Hepatocyte (in vitro differentiated cells): ENCODE measurements at regions not wholly inside any gene's neighbourhood (a gene's known extent, or its start where the extent isn't known, plus 50 kb on each side); places are given as distances from the start of the nearest gene placed in this dataset.

ENCODE experiments used
- DNase-seq: peaks from one replicate; pipeline ENCODE4 v3.0.0-alpha.2; 2016; ENCODE audit warnings: low spot score
- H2AFZ ChIP-seq: fragments of 200-600 bp; sonication (generic); 2 replicates; pipeline ENCODE4 v1.6.0; 2016; ENCODE audit warnings: antibody characterized with exemption, mild to moderate bottlenecking
- H3K27ac ChIP-seq: fragments of 200-600 bp; sonication (generic); 2 replicates; pipeline ENCODE4 v1.5.1; 2016; ENCODE audit warnings: mild to moderate bottlenecking
- H3K27me3 ChIP-seq: fragments of 200-600 bp; sonication (generic); 2 replicates; pipeline ENCODE4 v1.6.1; 2016
- H3K36me3 ChIP-seq: fragments of 200-600 bp; sonication (generic); replicated peaks from 2 replicates; pipeline ENCODE4 v1.5.1; 2016; ENCODE audit warnings: low read depth; ENCODE audit not compliant: insufficient read depth
- H3K4me1 ChIP-seq: fragments of 200-600 bp; sonication (generic); 2 replicates; pipeline ENCODE4 v1.5.1; 2016; ENCODE audit warnings: mild to moderate bottlenecking, moderate library complexity; ENCODE audit not compliant: insufficient read depth
- H3K4me2 ChIP-seq: fragments of 200-600 bp; sonication (generic); 2 replicates; pipeline ENCODE4 v1.6.0; 2016
- H3K4me3 ChIP-seq: fragments of 200-600 bp; sonication (generic); 2 replicates; pipeline ENCODE4 v1.5.1; 2016; ENCODE audit warnings: mild to moderate bottlenecking
- H3K79me2 ChIP-seq: fragments of 200-600 bp; sonication (generic); 2 replicates; pipeline ENCODE4 v1.6.0; 2017; ENCODE audit warnings: mild to moderate bottlenecking
- H3K9me2 ChIP-seq: fragments of 200-600 bp; sonication (generic); replicated peaks from 2 replicates; pipeline ENCODE4 v1.6.0; 2017; ENCODE audit warnings: mild to moderate bottlenecking; ENCODE audit not compliant: insufficient read depth
- H3K9me3 ChIP-seq: fragments of 200-600 bp; sonication (generic); 2 replicates; pipeline ENCODE4 v1.5.1; 2016; ENCODE audit warnings: low read depth, mild to moderate bottlenecking
- H4K20me1 ChIP-seq: fragments of 200-600 bp; sonication (generic); 2 replicates; pipeline ENCODE4 v1.6.0; 2016; ENCODE audit warnings: mild to moderate bottlenecking; ENCODE audit not compliant: insufficient read depth, poor library complexity, severe bottlenecking
- EZH2 ChIP-seq: fragments of 200-600 bp; sonication (generic); IDR thresholded peaks from 2 replicates; pipeline ENCODE4 v1.6.1; 2016; ENCODE audit warnings: antibody characterized with exemption, mild to moderate bottlenecking, borderline replicate concordance
- EZH2phosphoT487 ChIP-seq: fragments of 200-600 bp; sonication (generic); IDR thresholded peaks from one replicate; pipeline ENCODE4 v1.6.1; 2018; ENCODE audit warnings: antibody characterized with exemption, mild to moderate bottlenecking, low read depth, moderate library complexity; ENCODE audit not compliant: unreplicated experiment, severe bottlenecking
- WGBS: methylation state at CpG from one replicate; pipeline ENCODE4 v1.1.6; 2016; ENCODE audit warnings: low lambda C conversion rate; ENCODE audit errors: missing lambda C conversion rate; 5-methylcytosine and 5-hydroxymethylcytosine counted together
- TF ChIP-seq, protein P1 (sequence below): fragments of 200-600 bp; sonication (generic); IDR thresholded peaks from 2 replicates; pipeline ENCODE4 v1.5.1; 2016; ENCODE audit warnings: antibody characterized with exemption, mild to moderate bottlenecking; ENCODE audit not compliant: poor library complexity

DNA sequence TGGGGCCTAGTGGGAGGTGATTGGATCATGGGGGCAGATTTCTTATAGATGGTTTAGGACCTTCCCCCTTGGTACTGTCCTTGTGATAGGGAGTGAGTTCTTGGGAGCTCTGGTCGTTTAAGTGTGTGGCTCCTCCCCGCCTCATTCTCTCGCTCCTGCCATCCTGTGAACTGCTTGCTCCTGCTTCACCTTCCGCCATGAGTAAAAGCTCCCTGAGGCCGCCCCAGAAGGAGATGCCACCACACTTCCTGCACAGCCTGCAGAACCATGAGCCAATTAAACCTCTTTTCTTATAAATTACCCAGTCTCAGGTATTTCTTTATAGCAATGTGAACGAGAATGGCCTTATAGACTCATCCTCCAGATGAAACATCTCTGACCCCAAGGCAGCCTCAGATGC lies 101.5 kb downstream of the KCNF1 start:
- H3K79me2 ChIP-seq = no peaks in the 10 kb centered on the region
- H3K4me3 ChIP-seq = no peak overlapping the region
- H3K27me3 ChIP-seq = peaks cover 5% of the 10 kb centered on the region
- no peaks in the 10 kb centered on the region for H3K9me3 ChIP-seq
- no peaks in the 10 kb centered on the region for H3K9me2 ChIP-seq
- no peak overlapping the region for H2AFZ ChIP-seq
- no peaks in the 10 kb centered on the region for H3K4me1 ChIP-seq
- TF ChIP-seq EZH2 = no peak
- TF ChIP-seq, protein P1, sequence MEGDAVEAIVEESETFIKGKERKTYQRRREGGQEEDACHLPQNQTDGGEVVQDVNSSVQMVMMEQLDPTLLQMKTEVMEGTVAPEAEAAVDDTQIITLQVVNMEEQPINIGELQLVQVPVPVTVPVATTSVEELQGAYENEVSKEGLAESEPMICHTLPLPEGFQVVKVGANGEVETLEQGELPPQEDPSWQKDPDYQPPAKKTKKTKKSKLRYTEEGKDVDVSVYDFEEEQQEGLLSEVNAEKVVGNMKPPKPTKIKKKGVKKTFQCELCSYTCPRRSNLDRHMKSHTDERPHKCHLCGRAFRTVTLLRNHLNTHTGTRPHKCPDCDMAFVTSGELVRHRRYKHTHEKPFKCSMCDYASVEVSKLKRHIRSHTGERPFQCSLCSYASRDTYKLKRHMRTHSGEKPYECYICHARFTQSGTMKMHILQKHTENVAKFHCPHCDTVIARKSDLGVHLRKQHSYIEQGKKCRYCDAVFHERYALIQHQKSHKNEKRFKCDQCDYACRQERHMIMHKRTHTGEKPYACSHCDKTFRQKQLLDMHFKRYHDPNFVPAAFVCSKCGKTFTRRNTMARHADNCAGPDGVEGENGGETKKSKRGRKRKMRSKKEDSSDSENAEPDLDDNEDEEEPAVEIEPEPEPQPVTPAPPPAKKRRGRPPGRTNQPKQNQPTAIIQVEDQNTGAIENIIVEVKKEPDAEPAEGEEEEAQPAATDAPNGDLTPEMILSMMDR = no peak
- TF ChIP-seq EZH2phosphoT487 = no peak
- H3K27ac ChIP-seq = no peak overlapping the region
- H4K20me1 ChIP-seq = no peaks in the 10 kb centered on the region
- H3K36me3 ChIP-seq = no peaks in the 10 kb centered on the region
- no peak for DNase-seq
- no peak overlapping the region for H3K4me2 ChIP-seq
- 83% methylated on average over 6 of the region's 6 CpGs for WGBS

DNA sequence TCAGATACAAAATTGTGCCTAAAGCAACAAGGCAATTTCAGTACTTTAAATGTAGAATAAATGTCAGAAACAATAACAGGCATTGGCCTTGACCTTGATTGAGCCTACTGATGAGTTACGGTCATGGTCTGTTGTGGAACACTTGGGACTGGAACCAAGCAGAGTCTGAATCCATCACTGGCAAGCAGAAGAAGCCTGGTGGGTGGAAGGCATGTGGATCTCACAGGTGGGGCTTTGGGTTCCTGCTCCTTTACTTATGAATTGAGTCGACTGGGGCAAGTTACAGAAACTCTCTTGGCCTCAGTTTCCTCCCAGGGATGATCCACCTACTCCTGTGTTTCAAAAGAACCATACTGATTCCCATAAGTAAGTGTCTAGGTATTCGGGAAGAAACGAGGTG lies 102.3 kb downstream of the KCNF1 start:
- no peak for TF ChIP-seq EZH2phosphoT487
- TF ChIP-seq, protein P1 = no peak
- TF ChIP-seq EZH2 = no peak
- no peak overlapping the region for H2AFZ ChIP-seq
- H3K36me3 ChIP-seq = no peaks in the 10 kb centered on the region
- no peaks in the 10 kb centered on the region for H3K79me2 ChIP-seq
- H4K20me1 ChIP-seq = no peaks in the 10 kb centered on the region
- no peaks in the 10 kb centered on the region for H3K9me3 ChIP-seq
- DNase-seq = no peak
- peaks cover 5% of the 10 kb centered on the region for H3K27me3 ChIP-seq
- no peak overlapping the region for H3K27ac ChIP-seq
- no peak overlapping the region for H3K4me3 ChIP-seq
- H3K9me2 ChIP-seq = no peaks in the 10 kb centered on the region
- no peak overlapping the region for H3K4me2 ChIP-seq
- 70% methylated on average over 4 of the region's 4 CpGs for WGBS
- H3K4me1 ChIP-seq = no peaks in the 10 kb centered on the region

DNA sequence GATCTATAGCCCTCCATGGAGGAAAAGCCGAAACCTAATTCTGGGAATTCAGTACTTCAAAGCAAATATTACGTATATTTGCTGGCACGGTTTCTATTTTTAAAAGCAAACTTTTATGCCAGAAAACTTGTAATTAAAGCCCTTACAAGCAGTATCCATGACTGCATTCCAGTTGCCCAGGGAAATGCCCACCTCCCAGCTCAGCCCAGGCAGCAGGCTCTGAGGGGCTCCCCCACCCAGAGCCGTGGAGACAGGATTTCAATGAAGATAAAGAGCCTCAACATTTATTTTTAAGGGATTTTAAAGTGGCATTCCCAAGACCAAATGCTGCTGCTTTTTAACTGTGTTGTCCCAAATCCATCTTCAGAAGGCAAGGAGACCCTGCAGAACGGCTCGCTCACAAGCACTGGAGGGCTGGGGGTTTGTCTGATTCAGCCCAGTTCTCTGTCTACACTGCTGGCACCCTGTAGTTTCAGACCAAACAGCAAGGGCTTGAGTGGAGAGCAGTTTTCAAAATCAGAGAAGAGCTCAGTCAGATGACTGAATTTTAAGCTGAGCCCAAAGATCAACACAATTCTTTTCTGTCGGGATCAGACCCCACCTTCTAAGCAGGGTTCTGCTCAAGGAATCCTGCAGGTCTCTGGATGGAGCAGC lies 105.1 kb downstream of the KCNF1 start:
- Histone ChIP-seq H2AFZ (no peak overlapping the region), H3K79me2 (no peaks in the 10 kb centered on the region), H3K4me2 (no peak overlapping the region), H3K27ac (no peak overlapping the region), H3K36me3 (no peaks in the 10 kb centered on the region), H3K9me3 (no peaks in the 10 kb centered on the region), H3K4me3 (no peak overlapping the region), H4K20me1 (no peaks in the 10 kb centered on the region), H3K4me1 (no peaks in the 10 kb centered on the region), H3K9me2 (no peaks in the 10 kb centered on the region), H3K27me3 (peaks cover 5% of the 10 kb centered on the region)
- no peak for TF ChIP-seq EZH2
- TF ChIP-seq, protein P1 = no peak
- TF ChIP-seq EZH2phosphoT487 = no peak
- 84% methylated on average over 7 of the region's 7 CpGs for WGBS
- DNase-seq = no peak

DNA sequence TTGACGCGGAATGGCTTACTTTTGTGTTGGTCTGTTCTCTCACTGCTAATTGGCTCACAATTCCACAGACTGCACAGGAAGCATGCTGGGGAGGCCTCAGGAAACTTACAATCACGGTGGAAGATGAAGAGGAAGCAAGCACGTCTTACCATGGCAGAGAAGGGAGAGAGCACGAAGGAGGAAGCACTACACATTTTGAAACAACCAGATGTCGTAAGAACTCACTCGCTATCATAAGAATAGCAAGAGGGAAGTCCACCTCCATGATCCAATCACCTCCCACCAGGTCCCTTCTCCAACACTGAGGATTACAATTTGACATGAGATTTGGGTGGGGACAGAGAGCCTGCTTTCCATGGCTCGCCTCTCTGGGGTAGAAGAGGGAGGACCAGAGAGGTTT lies 106.2 kb downstream of the KCNF1 start:
- H3K4me2 ChIP-seq = no peak overlapping the region
- no peaks in the 10 kb centered on the region for H3K9me2 ChIP-seq
- TF ChIP-seq EZH2 (no peak), EZH2phosphoT487 (no peak)
- TF ChIP-seq, protein P1 = no peak
- no peaks in the 10 kb centered on the region for H3K4me1 ChIP-seq
- H3K9me3 ChIP-seq = no peaks in the 10 kb centered on the region
- H3K27me3 ChIP-seq = peaks cover 5% of the 10 kb centered on the region
- 95% methylated on average over 8 of the region's 8 CpGs for WGBS
- H3K79me2 ChIP-seq = no peaks in the 10 kb centered on the region
- H3K4me3 ChIP-seq = no peak overlapping the region
- no peak overlapping the region for H3K27ac ChIP-seq
- H2AFZ ChIP-seq = no peak overlapping the region
- no peak for DNase-seq
- no peaks in the 10 kb centered on the region for H4K20me1 ChIP-seq
- no peaks in the 10 kb centered on the region for H3K36me3 ChIP-seq
